HepG2 (cell line): ENCODE measurements at regions not wholly inside any gene's neighbourhood (a gene's known extent, or its start where the extent isn't known, plus 50 kb on each side); places are given as distances from the start of the nearest gene placed in this dataset.

Experiments
- ATAC-seq: fragments of 200-7000 bp; cut with Tn5 transposase; 3 replicates; pipeline ENCODE4 v1.9.1; 2020; ENCODE audit warnings: mild to moderate bottlenecking, moderate library complexity
- BruUV-seq: library from RNA; stranded (reverse); fragments of 400-500 nt; replicated peaks from 2 replicates; lab custom pipeline; 2021; lab: Mats Ljungman, UMichigan
- CTCF ChIA-PET: fragments of 300-600 bp; formaldehyde crosslinking; extraction: SDS; loops from one replicate; lab custom pipeline; 2021; ENCODE audit warnings: low total read pairs, inconsistent platforms, low intra/inter-chr PET ratio; lab: Yijun Ruan, JAX
- POLR2A ChIA-PET: fragments of 350-600 bp; sonication (Branson Sonifier 250); formaldehyde crosslinking; loops from one replicate; lab custom pipeline; 2020; ENCODE audit warnings: antibody characterized with exemption, inconsistent platforms; lab: Yijun Ruan, JAX
- DNase-seq: peaks from one replicate; pipeline ENCODE4 v3.0.0-alpha.2; 2015; ENCODE audit warnings: low spot score
- FAIRE-seq: peaks from 3 replicates; lab custom pipeline; 2011; peaks lifted over from hg19 to GRCh38; lab: Jason Lieb, UNC
- H2AFZ ChIP-seq: one replicate; pipeline ENCODE4 v1.6.1; 2011; ENCODE audit warnings: low read length, inconsistent platforms
- H3K27ac ChIP-seq: fragments of 300-600 bp; 3 replicates; pipeline ENCODE4 v1.8.0; 2011; ENCODE audit warnings: mixed run types, mild to moderate bottlenecking, mixed read lengths, low read length, inconsistent platforms; ENCODE audit not compliant: insufficient read depth; ENCODE audit errors: extremely low read length
- H3K27me3 ChIP-seq, 2 experiments: fragments of 200-600 bp in 1 of 2; 2 replicates in 1 of 2; 3 replicates in 1 of 2; pipeline versions ENCODE4 v1.6.0 to v1.8.0; 2011; ENCODE audit warnings: low read length in 2 of 2, mild to moderate bottlenecking in 2 of 2, moderate library complexity in 2 of 2, inconsistent platforms in 1 of 2; ENCODE audit not compliant: insufficient read depth in 2 of 2, control insufficient read depth in 1 of 2
- H3K36me3 ChIP-seq, 2 experiments: fragments of 200-600 bp in 1 of 2; replicated peaks in 1 of 2; 2 replicates in 1 of 2; 3 replicates in 1 of 2; pipeline versions ENCODE4 v1.5.1 to v1.8.0; 2011; ENCODE audit warnings: low read length in 2 of 2, inconsistent platforms in 1 of 2; ENCODE audit not compliant: insufficient read depth in 2 of 2, control insufficient read depth in 1 of 2
- H3K4me1 ChIP-seq: 2 replicates; pipeline ENCODE4 v1.5.1; 2012; ENCODE audit warnings: low read length, inconsistent platforms; ENCODE audit not compliant: insufficient read depth
- H3K4me2 ChIP-seq: 2 replicates; pipeline ENCODE4 v1.6.0; 2011; ENCODE audit warnings: low read depth, low read length, inconsistent platforms
- H3K4me3 ChIP-seq, 3 experiments: fragments of 200-600 bp in 1 of 3; sonication (generic), shearing (Covaris generic) in 1 of 3; replicated peaks in 1 of 3; 2 replicates each; pipeline ENCODE4 v1.5.1; 2011 to 2016; ENCODE audit warnings: low read length in 3 of 3, inconsistent platforms in 2 of 3, low read depth in 2 of 3, mild to moderate bottlenecking in 2 of 3, control low read depth in 1 of 3, mixed read lengths in 1 of 3; ENCODE audit not compliant: insufficient read depth in 1 of 3
- H3K79me2 ChIP-seq: one replicate; pipeline ENCODE4 v1.6.1; 2011; ENCODE audit warnings: low read length, inconsistent platforms; ENCODE audit not compliant: insufficient read depth
- H3K9ac ChIP-seq: 2 replicates; pipeline ENCODE4 v1.6.0; 2011; ENCODE audit warnings: mild to moderate bottlenecking, low read depth, low read length, inconsistent platforms; ENCODE audit not compliant: insufficient read depth
- H3K9me3 ChIP-seq: 2 replicates; pipeline ENCODE4 v1.5.1; 2012; ENCODE audit warnings: mild to moderate bottlenecking, low read length
- H4K20me1 ChIP-seq: 2 replicates; pipeline ENCODE4 v1.6.0; 2011; ENCODE audit warnings: inconsistent platforms, mild to moderate bottlenecking, low read length, moderate library complexity; ENCODE audit not compliant: insufficient read depth
- ARNT2 ChIP-seq: sonication (generic); formaldehyde crosslinking; IDR thresholded peaks from 2 replicates; pipeline ENCODE4 v1.8.0; 2022; ENCODE audit warnings: mild to moderate bottlenecking, low read depth, missing genetic modification reagents, moderate library complexity
- CBX1 ChIP-seq: IDR thresholded peaks from one replicate; pipeline ENCODE4 v1.6.1; 2016; ENCODE audit warnings: antibody characterized with exemption, low read depth
- ELF4 ChIP-seq: sonication (generic); formaldehyde crosslinking; IDR thresholded peaks from 2 replicates; pipeline ENCODE4 v1.5.0; 2020; ENCODE audit warnings: missing genetic modification reagents, mild to moderate bottlenecking, moderate library complexity, borderline replicate concordance
- HMG20B ChIP-seq: conservative IDR thresholded peaks from 2 replicates; pipeline ENCODE4 v1.6.1; 2016; ENCODE audit warnings: missing genetic modification reagents, missing compliant biosample characterization
- KAT7 ChIP-seq: IDR thresholded peaks from 2 replicates; pipeline ENCODE4 v1.6.1; 2018; ENCODE audit warnings: borderline replicate concordance, missing compliant biosample characterization
- KDM2A ChIP-seq: sonication (generic); formaldehyde crosslinking; IDR thresholded peaks from 2 replicates; pipeline ENCODE4 v1.4.0; 2020; ENCODE audit warnings: low read depth, missing genetic modification reagents, borderline replicate concordance
- MAFF ChIP-seq: IDR thresholded peaks from 2 replicates; pipeline ENCODE4 v1.6.1; 2011; ENCODE audit warnings: low read depth, low read length, improper control_type of control experiment
- PAX8 ChIP-seq: sonication (generic); formaldehyde crosslinking; IDR thresholded peaks from 2 replicates; pipeline ENCODE4 v1.8.0; 2022; ENCODE audit warnings: mild to moderate bottlenecking, missing genetic modification reagents, borderline replicate concordance
- SALL2 ChIP-seq: sonication (generic); formaldehyde crosslinking; IDR thresholded peaks from 2 replicates; pipeline ENCODE4 v1.8.1; 2023; ENCODE audit warnings: mild to moderate bottlenecking, missing genetic modification reagents, inconsistent platforms
- SP5 ChIP-seq: IDR thresholded peaks from 2 replicates; pipeline ENCODE4 v1.6.1; 2016; ENCODE audit warnings: low read depth, borderline replicate concordance
- TCF7 ChIP-seq: sonication (generic); IDR thresholded peaks from 2 replicates; pipeline ENCODE4 v1.6.1; 2016; ENCODE audit warnings: antibody characterized with exemption, low read depth
- ZIK1 ChIP-seq: sonication (generic); formaldehyde crosslinking; IDR thresholded peaks from 2 replicates; pipeline ENCODE4 v1.5.0; 2020; ENCODE audit warnings: mild to moderate bottlenecking, low read depth, missing genetic modification reagents, borderline replicate concordance
- ZNF24 ChIP-seq: fragments of 450-650 bp; IDR thresholded peaks from 2 replicates; pipeline ENCODE4 v1.6.1; 2017; ENCODE audit warnings: antibody characterized with exemption, mild to moderate bottlenecking
- ZNF746 ChIP-seq: sonication (generic); formaldehyde crosslinking; IDR thresholded peaks from 2 replicates; pipeline ENCODE4 v1.8.0; 2022; ENCODE audit warnings: mild to moderate bottlenecking, missing genetic modification reagents
- ZNF761 ChIP-seq: sonication (generic); formaldehyde crosslinking; conservative IDR thresholded peaks from 2 replicates; pipeline ENCODE4 v1.4.0; 2020; ENCODE audit warnings: mild to moderate bottlenecking, missing genetic modification reagents
- WGBS: methylation state at CpG from one replicate; pipeline ENCODE4 v1.1.6; 2017; ENCODE audit warnings: low lambda C conversion rate; 5-methylcytosine and 5-hydroxymethylcytosine counted together
- in situ Hi-C: cut with HindIII; loops from 2 replicates; pipeline ENCODE4 v1.10.0; 2017; ENCODE audit warnings: low pct_unique_long_range_greater_than_20kb; ENCODE audit not compliant: extremely low pct_ligation_motif_present
- intact Hi-C: fragments of 100-400 bp; cut with micrococcal nuclease; formaldehyde crosslinking; loops from one replicate; pipeline ENCODE4 v1.10.0; 2022; ENCODE audit not compliant: unreplicated experiment
- TF ChIP-seq, protein P1 (sequence below): sonication (generic); formaldehyde crosslinking; IDR thresholded peaks from 2 replicates; pipeline ENCODE4 v1.5.1; 2020; ENCODE audit warnings: mild to moderate bottlenecking, missing genetic modification reagents, moderate library complexity
- TF ChIP-seq, protein P2 (sequence below): sonication (generic); formaldehyde crosslinking; IDR thresholded peaks from 2 replicates; pipeline ENCODE4 v1.5.0; 2020; ENCODE audit warnings: mild to moderate bottlenecking, missing genetic modification reagents
- TF ChIP-seq, protein P3 (sequence below): IDR thresholded peaks from 2 replicates; pipeline ENCODE4 v1.6.1; 2016; ENCODE audit warnings: mild to moderate bottlenecking

DNA sequence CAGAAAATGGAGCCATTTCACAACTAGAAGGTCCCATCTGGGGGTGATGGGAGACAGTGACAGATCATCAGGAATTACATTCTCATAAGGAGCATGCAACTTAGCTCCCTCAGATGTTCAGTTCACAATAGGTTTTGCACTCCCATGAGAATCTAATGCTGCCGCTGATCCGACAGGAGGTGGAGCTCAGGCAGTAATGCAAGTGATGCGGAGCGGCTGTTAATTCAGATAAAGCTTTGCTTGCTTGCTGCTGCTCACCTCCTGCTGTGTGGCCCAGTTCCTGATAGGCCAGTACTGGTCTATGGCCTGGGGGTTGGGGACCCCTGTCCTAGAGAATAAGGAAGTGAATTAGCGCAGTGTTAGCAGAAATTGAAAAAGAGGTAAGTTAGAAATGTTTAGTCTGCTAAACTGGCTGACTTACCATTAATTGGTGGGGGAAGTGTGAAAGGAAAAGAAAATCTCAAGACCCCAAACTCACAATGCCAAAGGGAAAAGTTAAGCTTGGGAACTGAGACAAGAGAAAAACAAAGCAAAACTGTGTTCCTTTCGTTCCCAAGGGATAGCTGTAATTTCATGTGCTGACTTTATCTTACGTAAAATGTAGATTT, 76.4 kb downstream of the LYZL2 start (continued):
- TF ChIP-seq ARNT2 (CRISPR knock-in tag) (no peak), MAFF (peak; percentile 34; the same call in 1 of the 2 replicates), KAT7 (no peak), SALL2 (CRISPR knock-in tag) (no peak), ZNF746 (CRISPR knock-in tag) (no peak), ELF4 (CRISPR knock-in tag) (no peak), KDM2A (CRISPR knock-in tag) (no peak), HMG20B (CRISPR knock-in tag) (no peak), TCF7 (no peak), ZNF761 (CRISPR knock-in tag) (no peak), SP5 (CRISPR knock-in tag) (no peak)

DNA sequence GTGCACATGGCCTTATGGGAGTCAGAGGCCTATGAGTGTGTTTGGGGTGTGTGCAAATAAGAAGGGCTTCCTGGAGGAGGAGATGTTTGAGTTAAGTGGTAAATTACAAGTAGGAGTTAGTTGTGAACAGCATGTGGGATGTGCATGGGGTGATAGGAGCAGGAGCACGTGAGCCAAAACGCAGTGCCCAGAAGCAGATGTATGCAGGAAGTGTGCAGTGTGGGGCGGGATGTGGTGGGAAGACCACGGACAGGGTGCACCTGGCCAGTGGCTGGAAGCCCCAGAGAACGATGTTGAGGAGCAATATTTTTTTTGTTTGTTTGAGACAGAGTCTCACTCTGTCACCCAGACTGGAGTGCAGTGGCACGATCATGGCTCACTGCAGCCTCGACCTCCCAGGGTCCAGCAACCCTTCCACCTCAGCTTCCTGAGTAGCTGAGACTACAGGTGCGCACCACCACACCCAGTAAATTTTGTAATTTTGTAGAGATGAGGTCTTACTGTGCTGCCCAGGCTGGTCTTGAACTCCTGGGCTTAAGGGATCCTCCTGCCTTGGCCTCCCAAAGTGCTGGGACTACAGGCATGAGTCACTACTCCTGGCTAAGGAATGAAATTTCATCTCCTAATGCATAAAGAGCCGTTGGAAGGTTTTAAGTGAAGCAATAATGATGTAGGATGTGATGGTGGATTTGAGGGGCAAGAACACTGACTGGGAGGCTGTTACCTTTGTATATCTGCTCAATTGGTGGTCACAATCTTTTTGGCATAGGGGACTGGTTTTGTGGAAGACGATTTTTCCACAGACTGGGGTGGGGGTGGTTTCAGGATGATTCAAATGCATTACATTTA, 78.4 kb downstream of the LYZL2 start:
- in situ Hi-C loops (no loop called here), intact Hi-C loops (no loop called here)
- Histone ChIP-seq H3K27ac (no peak overlapping the region), H2AFZ (no peak overlapping the region), H4K20me1 (no peaks in the 10 kb centered on the region), H3K4me3 (no peak overlapping the region), H3K27me3 (no peaks in the 10 kb centered on the region), H3K4me1 (peaks cover 40% of the 10 kb centered on the region), H3K4me2 (no peak overlapping the region), H3K36me3 (no peaks in the 10 kb centered on the region), H3K79me2 (no peaks in the 10 kb centered on the region), H3K9ac (no peak overlapping the region), H3K9me3 (no peaks in the 10 kb centered on the region)
- DNase-seq (no peak), FAIRE-seq (no peak), ATAC-seq (no peak)
- ChIA-PET POLR2A (no interaction called here), CTCF (no interaction called here)
- WGBS = 94% methylated on average over 8 of the region's 10 CpGs
- no TSS peak for BruUV-seq
- no peak for TF ChIP-seq KAT7
- no peak for TF ChIP-seq ZIK1
- TF ChIP-seq, protein P1, sequence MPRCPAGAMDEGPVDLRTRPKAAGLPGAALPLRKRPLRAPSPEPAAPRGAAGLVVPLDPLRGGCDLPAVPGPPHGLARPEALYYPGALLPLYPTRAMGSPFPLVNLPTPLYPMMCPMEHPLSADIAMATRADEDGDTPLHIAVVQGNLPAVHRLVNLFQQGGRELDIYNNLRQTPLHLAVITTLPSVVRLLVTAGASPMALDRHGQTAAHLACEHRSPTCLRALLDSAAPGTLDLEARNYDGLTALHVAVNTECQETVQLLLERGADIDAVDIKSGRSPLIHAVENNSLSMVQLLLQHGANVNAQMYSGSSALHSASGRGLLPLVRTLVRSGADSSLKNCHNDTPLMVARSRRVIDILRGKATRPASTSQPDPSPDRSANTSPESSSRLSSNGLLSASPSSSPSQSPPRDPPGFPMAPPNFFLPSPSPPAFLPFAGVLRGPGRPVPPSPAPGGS (CRISPR knock-in tag) = no peak
- no peak for TF ChIP-seq PAX8 (CRISPR knock-in tag)
- TF ChIP-seq, protein P2, sequence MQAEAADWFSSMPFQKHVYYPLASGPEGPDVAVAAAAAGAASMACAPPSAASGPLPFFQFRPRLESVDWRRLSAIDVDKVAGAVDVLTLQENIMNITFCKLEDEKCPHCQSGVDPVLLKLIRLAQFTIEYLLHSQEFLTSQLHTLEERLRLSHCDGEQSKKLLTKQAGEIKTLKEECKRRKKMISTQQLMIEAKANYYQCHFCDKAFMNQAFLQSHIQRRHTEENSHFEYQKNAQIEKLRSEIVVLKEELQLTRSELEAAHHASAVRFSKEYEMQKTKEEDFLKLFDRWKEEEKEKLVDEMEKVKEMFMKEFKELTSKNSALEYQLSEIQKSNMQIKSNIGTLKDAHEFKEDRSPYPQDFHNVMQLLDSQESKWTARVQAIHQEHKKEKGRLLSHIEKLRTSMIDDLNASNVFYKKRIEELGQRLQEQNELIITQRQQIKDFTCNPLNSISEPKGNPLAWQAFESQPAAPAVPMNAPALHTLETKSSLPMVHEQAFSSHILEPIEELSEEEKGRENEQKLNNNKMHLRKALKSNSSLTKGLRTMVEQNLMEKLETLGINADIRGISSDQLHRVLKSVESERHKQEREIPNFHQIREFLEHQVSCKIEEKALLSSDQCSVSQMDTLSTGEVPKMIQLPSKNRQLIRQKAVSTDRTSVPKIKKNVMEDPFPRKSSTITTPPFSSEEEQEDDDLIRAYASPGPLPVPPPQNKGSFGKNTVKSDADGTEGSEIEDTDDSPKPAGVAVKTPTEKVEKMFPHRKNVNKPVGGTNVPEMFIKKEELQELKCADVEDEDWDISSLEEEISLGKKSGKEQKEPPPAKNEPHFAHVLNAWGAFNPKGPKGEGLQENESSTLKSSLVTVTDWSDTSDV (CRISPR knock-in tag) = no peak
- no peak for TF ChIP-seq ZNF24
- TF ChIP-seq CBX1 = no peak
- TF ChIP-seq, protein P3, sequence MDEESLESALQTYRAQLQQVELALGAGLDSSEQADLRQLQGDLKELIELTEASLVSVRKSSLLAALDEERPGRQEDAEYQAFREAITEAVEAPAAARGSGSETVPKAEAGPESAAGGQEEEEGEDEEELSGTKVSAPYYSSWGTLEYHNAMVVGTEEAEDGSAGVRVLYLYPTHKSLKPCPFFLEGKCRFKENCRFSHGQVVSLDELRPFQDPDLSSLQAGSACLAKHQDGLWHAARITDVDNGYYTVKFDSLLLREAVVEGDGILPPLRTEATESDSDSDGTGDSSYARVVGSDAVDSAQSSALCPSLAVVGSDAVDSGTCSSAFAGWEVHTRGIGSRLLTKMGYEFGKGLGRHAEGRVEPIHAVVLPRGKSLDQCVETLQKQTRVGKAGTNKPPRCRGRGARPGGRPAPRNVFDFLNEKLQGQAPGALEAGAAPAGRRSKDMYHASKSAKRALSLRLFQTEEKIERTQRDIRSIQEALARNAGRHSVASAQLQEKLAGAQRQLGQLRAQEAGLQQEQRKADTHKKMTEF (CRISPR knock-in tag) = no peak
